Tongue (tissue), 1 donor: ENCODE measurements at regions not wholly inside any gene's neighbourhood (a gene's known extent, or its start where the extent isn't known, plus 50 kb on each side); places are given as distances from the start of the nearest gene placed in this dataset.

Source experiments
- DNase-seq: peaks from one replicate; pipeline ENCODE4 v3.0.0-alpha.2; 2015

- no peak for DNase-seq
Observed at GRCh38 chr20:57844626-57845596, 135.1 kb upstream of the PMEPA1 start.

DNA sequence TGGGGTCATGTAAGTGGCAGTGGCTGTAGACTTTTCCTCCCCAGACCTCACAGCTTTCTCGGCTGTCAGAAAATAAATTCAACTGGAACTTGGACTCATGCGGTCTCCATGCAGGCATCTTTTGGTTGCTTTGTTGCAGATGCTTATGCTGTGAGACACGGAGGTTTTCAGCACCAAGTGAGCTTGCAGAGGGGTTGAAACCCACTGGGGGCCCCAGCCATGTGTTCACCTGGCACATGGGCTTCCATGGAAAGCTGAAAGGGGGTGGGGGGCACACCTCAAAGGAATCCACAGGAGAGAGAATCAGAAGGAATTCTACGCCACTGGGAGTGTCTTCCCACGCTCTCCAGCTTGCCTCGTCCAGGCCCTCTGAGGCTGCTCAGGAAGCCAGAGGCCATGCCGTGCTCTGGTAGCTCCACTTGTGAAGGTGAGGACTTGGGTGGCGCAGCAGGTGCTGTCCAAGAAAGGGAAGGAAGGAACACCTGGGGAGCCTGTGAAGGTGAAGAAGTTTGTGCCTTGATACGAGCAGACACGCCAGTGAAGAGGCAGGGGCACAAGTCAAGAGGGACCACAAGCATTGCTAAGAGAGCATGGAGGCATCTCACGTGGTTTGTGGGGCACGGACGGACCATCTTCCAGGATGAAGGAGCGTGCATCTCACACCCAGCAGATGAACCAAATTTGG lies 134.3 kb upstream of the PMEPA1 start:
- DNase-seq: no peak

DNA sequence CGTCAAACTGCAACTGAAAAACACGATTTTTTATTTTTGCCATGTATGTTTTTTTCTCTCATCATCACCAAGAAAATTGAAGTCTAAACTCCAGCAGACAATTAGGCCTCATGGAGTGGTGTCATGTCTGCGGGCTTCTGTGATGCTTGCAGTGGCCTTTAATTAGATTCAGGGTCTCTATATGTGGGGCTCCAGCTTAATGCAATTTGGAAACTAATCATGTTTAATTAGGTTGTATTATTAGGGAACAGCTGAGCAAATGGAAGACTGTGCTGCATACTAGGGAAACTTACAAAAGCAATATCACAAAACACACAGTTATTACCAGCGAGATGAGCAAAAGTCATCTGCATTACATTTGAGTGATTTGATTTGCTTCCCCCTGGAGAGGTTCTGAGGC lies 132.9 kb upstream of the PMEPA1 start:
- no peak for DNase-seq

DNA sequence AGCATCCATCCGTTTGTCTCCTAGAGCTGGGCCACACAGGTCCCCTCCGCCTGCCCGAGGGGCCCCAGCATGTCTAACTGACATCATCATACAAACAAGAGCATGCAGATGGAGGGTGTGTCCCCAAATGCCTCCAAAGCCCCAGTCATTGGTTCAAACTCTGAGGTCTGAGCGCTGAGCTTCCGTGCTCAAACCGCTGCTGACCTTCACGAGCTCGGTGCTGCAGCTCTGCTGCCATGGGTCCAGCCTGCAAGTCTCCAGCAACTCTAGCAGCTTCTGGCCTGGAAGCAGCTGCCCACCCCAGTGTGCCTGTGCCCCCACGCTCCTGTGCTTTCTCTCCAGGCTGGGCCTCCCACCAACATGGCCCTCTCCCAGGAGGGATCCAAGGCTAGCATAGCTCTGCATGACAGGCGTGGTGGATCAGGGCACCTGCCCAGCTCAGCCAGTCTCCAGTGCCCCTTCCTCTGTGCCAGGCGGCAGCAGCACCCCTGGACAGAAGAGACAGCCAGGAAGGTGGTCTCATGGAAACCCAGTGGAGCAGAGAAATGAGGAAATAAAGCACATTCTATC lies 131.6 kb upstream of the PMEPA1 start:
- no peak for DNase-seq

GRCh38 chr20:57840504-57841296 lies 130.9 kb upstream of the PMEPA1 start:
- DNase-seq: no peak

- peak; percentile 41 for DNase-seq
Observed at GRCh38 chr20:57840066-57840465, 130.3 kb upstream of the PMEPA1 start.

DNA sequence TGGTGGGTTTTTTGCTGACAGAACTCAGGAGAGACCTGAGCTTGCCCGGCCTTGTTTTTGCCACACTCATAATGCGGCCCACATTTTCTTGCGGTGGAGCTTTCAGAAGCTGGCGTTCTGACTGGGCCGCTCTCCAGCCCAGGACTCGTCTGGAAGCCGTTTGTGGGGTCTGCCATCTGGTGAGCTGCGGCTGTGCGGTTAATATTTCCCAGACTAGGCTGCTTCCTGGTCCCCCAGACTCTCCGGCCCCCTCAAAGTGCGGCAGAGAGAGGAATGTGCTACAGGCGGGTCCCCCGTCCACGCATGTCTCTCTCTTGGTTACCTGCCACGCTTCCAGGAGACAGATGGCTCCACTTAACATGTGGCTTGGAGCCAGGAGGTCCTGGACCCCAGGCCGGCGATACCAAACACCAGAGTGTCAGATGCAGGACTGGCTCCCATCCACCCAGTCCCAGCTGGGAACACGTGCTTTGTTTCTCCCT lies 128.9 kb upstream of the PMEPA1 start:
- DNase-seq: peak; percentile 91

DNA sequence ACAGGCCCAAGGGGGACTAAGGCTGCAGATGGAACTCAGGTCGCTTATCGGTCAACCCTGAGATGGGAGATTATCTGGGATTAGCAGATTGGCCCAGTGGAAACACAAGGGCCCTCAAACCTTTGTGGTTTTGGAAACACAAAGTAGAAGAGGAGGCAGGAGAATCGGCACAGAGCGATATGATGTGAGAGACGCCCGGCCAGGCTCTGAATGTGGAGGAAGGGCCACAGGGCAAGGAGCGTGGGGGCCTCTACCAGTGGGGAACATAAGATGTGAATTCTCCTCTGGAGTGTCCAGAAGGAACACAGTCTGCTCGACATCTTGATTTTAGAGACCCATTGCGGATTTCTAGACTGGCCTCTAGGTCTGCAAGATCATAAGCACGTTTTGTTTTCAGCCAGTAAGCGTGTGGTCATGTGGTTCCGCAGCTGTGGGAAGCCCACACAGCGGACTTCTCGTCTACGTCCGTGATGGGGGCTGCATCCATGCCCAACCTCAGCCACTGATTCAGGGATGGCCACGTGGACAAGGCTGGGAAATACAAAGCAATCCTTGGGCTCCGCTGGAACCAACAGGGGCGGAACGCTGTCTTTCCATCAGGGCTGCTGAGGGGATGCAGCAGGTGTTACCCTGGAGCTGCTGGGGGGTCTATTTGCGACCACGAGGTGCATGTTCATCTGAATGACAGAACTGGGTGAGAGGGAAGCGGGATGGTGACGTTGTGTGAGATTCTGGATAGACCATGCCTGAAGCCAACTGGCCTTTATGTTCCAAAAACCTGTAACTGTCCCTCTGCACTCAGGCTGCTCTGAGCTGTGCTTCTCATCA lies 127.6 kb upstream of the PMEPA1 start:
- peak; percentile 38 for DNase-seq

GRCh38 chr20:57835588-57836455 lies 126.0 kb upstream of the PMEPA1 start:
- no peak for DNase-seq

- no peak for DNase-seq
Observed at GRCh38 chr20:57835074-57835452, 125.2 kb upstream of the PMEPA1 start.

- DNase-seq: peak; percentile 81
Observed at GRCh38 chr20:57834306-57835073, 124.7 kb upstream of the PMEPA1 start.

GRCh38 chr20:57831993-57832585 lies 122.3 kb upstream of the PMEPA1 start:
- no peak for DNase-seq

GRCh38 chr20:57831326-57831992 lies 121.6 kb upstream of the PMEPA1 start:
- DNase-seq: no peak

- DNase-seq: no peak
Observed at GRCh38 chr20:57830515-57830895, 120.7 kb upstream of the PMEPA1 start.

- DNase-seq: no peak
Observed at GRCh38 chr20:57829805-57830514, 120.1 kb upstream of the PMEPA1 start.

- no peak for DNase-seq
Observed at GRCh38 chr20:57829336-57829735, 119.5 kb upstream of the PMEPA1 start.

GRCh38 chr20:57828696-57829095 lies 118.9 kb upstream of the PMEPA1 start:
- no peak for DNase-seq
